ENCODE measurements at regions not wholly inside any gene's neighbourhood (a gene's known extent, or its start where the extent isn't known, plus 50 kb on each side); places are given as distances from the start of the nearest gene placed in this dataset.

DNA sequence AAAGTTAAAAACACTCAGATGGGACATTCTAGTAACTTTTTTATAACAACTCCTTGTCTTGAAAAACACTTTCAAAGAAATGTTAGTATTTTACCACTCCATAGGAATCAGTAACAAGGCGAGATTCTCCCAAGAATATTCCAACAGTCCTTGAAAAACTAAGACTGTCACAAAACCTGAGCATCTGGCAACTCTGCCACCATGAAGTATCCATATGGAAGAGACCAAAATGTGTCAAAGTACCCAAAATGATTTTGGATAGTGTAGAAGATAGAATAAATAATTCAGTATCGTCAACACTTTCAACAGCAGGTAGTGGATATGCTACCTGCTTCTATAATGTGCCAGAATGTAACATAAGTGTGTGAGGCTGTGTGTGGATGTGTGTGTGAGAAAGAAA is 361.8 kb downstream of the ZEB2 start:
- intact Hi-C loops (cut with micrococcal nuclease), result no loop called here
- Histone ChIP-seq H2AFZ (ENCODE audit: insufficient read depth, low read depth, low read length, poor library complexity, severe bottlenecking) (no peak overlapping the region), H3K4me2 (replicated peaks; ENCODE audit: extremely low read depth, low read length, poor library complexity, severe bottlenecking) (no peak overlapping the region), H3K79me2 (ENCODE audit: insufficient read depth, low read length) (no peaks in the 10 kb centered on the region), H3K9ac (ENCODE audit: insufficient read depth, low read length, poor library complexity, severe bottlenecking) (no peak overlapping the region), H4K20me1 (ENCODE audit: insufficient read depth, low read length) (no peaks in the 10 kb centered on the region), H3K27ac (ENCODE audit: low read depth in 1 of 2, low read length in 2 of 2) (no peak overlapping the region), H3K4me3 (replicated peaks in 1 of 3; ENCODE audit: low read depth in 2 of 3, low read length in 3 of 3) (no peak overlapping the region), H3K27me3 (ENCODE audit: control insufficient read depth in 2 of 2, insufficient read depth in 2 of 2, low read length in 2 of 2) (no peaks in the 10 kb centered on the region), H3K4me1 (ENCODE audit: control insufficient read depth in 1 of 2, insufficient read depth in 2 of 2, low read length in 2 of 2) (no peaks in the 10 kb centered on the region), H3K36me3 (replicated peaks in 1 of 2; ENCODE audit: control insufficient read depth in 1 of 2, insufficient read depth in 2 of 2, low read length in 2 of 2) (no peaks in the 10 kb centered on the region), H3K9me3 (replicated peaks in 1 of 2; ENCODE audit: control insufficient read depth in 1 of 2, insufficient read depth in 1 of 2, low read length in 2 of 2) (no peaks in the 10 kb centered on the region)
- Mint-ChIP-seq H3K27me3 (ENCODE audit: low read depth in 3 of 3) (peaks cover 0 to 4% (median 0%) of the 10 kb centered on the region in 3 donors), H3K27ac (no peak overlapping the region), H3K4me3 (no peak overlapping the region), H3K9me3 (no peaks in the 10 kb centered on the region), H3K4me1 (peaks cover 5% of the 10 kb centered on the region), H3K36me3 (no peaks in the 10 kb centered on the region)
- WGBS (ENCODE audit: insufficient coverage), result no CpG with 5 or more reads among the region's 2 CpGs
- no peak for TF ChIP-seq CTCF (IDR thresholded peaks at IDR 0.05)
- DNase-seq, result no peak

DNA sequence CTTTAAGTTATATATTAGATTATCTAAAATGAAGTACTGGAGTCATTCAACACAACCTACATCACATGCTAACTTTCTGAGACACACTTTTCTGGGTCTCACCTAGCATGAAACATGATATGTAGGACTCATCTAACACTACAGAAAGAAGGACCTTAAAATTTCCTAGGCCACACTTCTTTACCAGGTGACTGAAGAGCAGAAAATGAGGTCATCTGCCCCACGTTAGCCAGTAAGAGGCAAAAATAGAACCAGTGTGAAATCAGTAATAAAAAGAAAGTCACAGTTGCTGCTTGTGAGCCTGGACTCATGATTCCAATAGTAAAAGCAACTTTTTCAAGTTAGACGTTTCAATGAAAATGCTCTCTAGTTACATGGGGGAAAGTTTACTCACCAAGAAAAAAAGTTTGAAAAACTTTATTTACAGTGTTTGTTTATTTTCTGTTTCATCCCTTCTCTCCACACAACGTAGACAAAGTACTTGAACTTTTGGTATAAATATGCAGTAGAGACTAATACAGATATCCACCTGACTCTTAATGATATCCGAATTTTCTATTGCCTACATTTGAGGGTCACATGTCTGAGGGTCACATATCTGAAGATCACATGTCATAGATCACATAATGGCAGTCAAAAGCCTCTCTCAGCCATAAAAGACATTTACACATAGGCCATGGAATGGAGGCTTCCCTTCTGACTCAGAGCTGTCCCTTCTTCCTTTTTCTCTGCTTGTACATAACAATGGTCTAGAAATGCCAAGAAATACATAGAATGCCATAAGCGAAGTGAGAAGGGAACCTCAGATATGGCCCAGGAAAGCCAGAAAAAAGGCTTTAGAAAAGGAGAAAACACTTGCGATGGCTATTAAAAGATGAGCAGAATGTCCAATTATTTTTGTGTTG is 362.9 kb downstream of the ZEB2 start:
- WGBS (ENCODE audit: insufficient coverage), result 83% methylated on average over 1 of the region's 6 CpGs
- H3K79me2 ChIP-seq (ENCODE audit: insufficient read depth, low read length), result no peaks in the 10 kb centered on the region
- Mint-ChIP-seq H3K27me3 (ENCODE audit: low read depth in 3 of 3) (peaks cover 0 to 4% (median 0%) of the 10 kb centered on the region in 3 donors), H3K4me3 (no peak overlapping the region), H3K4me1 (peaks cover 9% of the 10 kb centered on the region), H3K9me3 (no peaks in the 10 kb centered on the region), H3K36me3 (no peaks in the 10 kb centered on the region), H3K27ac (no peak overlapping the region)
- H3K36me3 ChIP-seq (replicated peaks in 1 of 2; ENCODE audit: control insufficient read depth in 1 of 2, insufficient read depth in 2 of 2, low read length in 2 of 2), result no peaks in the 10 kb centered on the region
- DNase-seq, result no peak
- no peak overlapping the region for H2AFZ ChIP-seq (ENCODE audit: insufficient read depth, low read depth, low read length, poor library complexity, severe bottlenecking)
- no peak overlapping the region for H3K27ac ChIP-seq (ENCODE audit: low read depth in 1 of 2, low read length in 2 of 2)
- H4K20me1 ChIP-seq (ENCODE audit: insufficient read depth, low read length), result no peaks in the 10 kb centered on the region
- no peaks in the 10 kb centered on the region for H3K27me3 ChIP-seq (ENCODE audit: control insufficient read depth in 2 of 2, insufficient read depth in 2 of 2, low read length in 2 of 2)
- H3K9ac ChIP-seq (ENCODE audit: insufficient read depth, low read length, poor library complexity, severe bottlenecking), result no peak overlapping the region
- intact Hi-C loops (cut with micrococcal nuclease), result no loop called here
- TF ChIP-seq CTCF (IDR thresholded peaks at IDR 0.05), result no peak
- no peak overlapping the region for H3K4me2 ChIP-seq (replicated peaks; ENCODE audit: extremely low read depth, low read length, poor library complexity, severe bottlenecking)
- H3K4me3 ChIP-seq (replicated peaks in 1 of 3; ENCODE audit: low read depth in 2 of 3, low read length in 3 of 3), result no peak overlapping the region
- H3K9me3 ChIP-seq (replicated peaks in 1 of 2; ENCODE audit: control insufficient read depth in 1 of 2, insufficient read depth in 1 of 2, low read length in 2 of 2), result no peaks in the 10 kb centered on the region
- peaks cover 0 to 4% of the 10 kb centered on the region in 2 donors for H3K4me1 ChIP-seq (ENCODE audit: control insufficient read depth in 1 of 2, insufficient read depth in 2 of 2, low read length in 2 of 2)

Measured in CD14-positive monocyte (primary cell).